Spleen (tissue), 7 donors: ENCODE measurements at regions not wholly inside any gene's neighbourhood (a gene's known extent, or its start where the extent isn't known, plus 50 kb on each side); places are given as distances from the start of the nearest gene placed in this dataset.

Experiments
- POLR2A ChIP-seq, 3 donors: fragments of 450-650 bp; IDR thresholded peaks; one replicate each; pipeline ENCODE4 v1.5.1; 2017; ENCODE audit warnings: antibody characterized with exemption in 3 of 3, mild to moderate bottlenecking in 1 of 3
- POLR2AphosphoS5 ChIP-seq, 3 donors: sonication (generic); formaldehyde crosslinking; IDR thresholded peaks; one replicate each; pipeline ENCODE4 v1.5.1; 2017; ENCODE audit warnings: antibody characterized with exemption in 3 of 3
- TF ChIP-seq, protein P1 (sequence below), 11 experiments: fragments of 200-600 bp in 7 of 11; fragments of 450-650 bp in 4 of 11; sonication (generic) in 4 of 11; IDR thresholded peaks in 8 of 11; conservative IDR thresholded peaks in 3 of 11; 1 replicate in 7 of 11; 2 replicates in 4 of 11; pipeline versions ENCODE4 v1.4.0 to v1.8.0; 2016 to 2021; ENCODE audit warnings: antibody characterized with exemption in 11 of 11, inconsistent platforms in 4 of 11, mild to moderate bottlenecking in 1 of 11
- donor health status: DM: no; HTN: no; CAD: no; lungs with moderate emphysema.
- donor health status: DM: no; HTN: no; CAD: no.
- donor health status: DM: no; HTN: no; CAD: no.

GRCh38 chr5:4221048-4221447 is 625.4 kb downstream of the IRX1 start:
- TF ChIP-seq, protein P1, sequence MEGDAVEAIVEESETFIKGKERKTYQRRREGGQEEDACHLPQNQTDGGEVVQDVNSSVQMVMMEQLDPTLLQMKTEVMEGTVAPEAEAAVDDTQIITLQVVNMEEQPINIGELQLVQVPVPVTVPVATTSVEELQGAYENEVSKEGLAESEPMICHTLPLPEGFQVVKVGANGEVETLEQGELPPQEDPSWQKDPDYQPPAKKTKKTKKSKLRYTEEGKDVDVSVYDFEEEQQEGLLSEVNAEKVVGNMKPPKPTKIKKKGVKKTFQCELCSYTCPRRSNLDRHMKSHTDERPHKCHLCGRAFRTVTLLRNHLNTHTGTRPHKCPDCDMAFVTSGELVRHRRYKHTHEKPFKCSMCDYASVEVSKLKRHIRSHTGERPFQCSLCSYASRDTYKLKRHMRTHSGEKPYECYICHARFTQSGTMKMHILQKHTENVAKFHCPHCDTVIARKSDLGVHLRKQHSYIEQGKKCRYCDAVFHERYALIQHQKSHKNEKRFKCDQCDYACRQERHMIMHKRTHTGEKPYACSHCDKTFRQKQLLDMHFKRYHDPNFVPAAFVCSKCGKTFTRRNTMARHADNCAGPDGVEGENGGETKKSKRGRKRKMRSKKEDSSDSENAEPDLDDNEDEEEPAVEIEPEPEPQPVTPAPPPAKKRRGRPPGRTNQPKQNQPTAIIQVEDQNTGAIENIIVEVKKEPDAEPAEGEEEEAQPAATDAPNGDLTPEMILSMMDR (IDR thresholded peaks at IDR 0.05 in 8 of 11, conservative IDR thresholded peaks at IDR 0.05 in 3 of 11) = no peak
- TF ChIP-seq POLR2A (IDR thresholded peaks at IDR 0.05) (no peak), POLR2AphosphoS5 (IDR thresholded peaks at IDR 0.05) (no peak)
